Ishikawa (cell line): ENCODE measurements at regions not wholly inside any gene's neighbourhood (a gene's known extent, or its start where the extent isn't known, plus 50 kb on each side); places are given as distances from the start of the nearest gene placed in this dataset.

Source experiments
- CEBPB ChIP-seq: IDR thresholded peaks from 2 replicates; pipeline ENCODE4 v1.6.1; 2012
- CREB1 ChIP-seq: IDR thresholded peaks from 2 replicates; pipeline ENCODE4 v1.6.1; 2012; ENCODE audit warnings: low read depth
- EGR1 ChIP-seq: IDR thresholded peaks from 2 replicates; pipeline ENCODE4 v1.6.1; 2012
- EP300 ChIP-seq: IDR thresholded peaks from 2 replicates; pipeline ENCODE4 v1.6.1; 2012; ENCODE audit warnings: borderline replicate concordance
- FOXM1 ChIP-seq: IDR thresholded peaks from 2 replicates; pipeline ENCODE4 v1.6.1; 2012; ENCODE audit warnings: low read depth, borderline replicate concordance
- NFIC ChIP-seq: IDR thresholded peaks from 2 replicates; pipeline ENCODE4 v1.6.1; 2012
- RAD21 ChIP-seq: IDR thresholded peaks from 2 replicates; pipeline ENCODE4 v1.6.1; 2012; ENCODE audit warnings: low read depth
- REST ChIP-seq: IDR thresholded peaks from 2 replicates; pipeline ENCODE4 v1.6.1; 2012; ENCODE audit warnings: low read depth, mild to moderate bottlenecking
- TAF1 ChIP-seq: IDR thresholded peaks from 2 replicates; pipeline ENCODE4 v1.6.1; 2012; ENCODE audit warnings: low read depth, mild to moderate bottlenecking
- TCF12 ChIP-seq: IDR thresholded peaks from 2 replicates; pipeline ENCODE4 v1.6.1; 2012; ENCODE audit warnings: low read depth
- TEAD4 ChIP-seq: IDR thresholded peaks from 2 replicates; pipeline ENCODE4 v1.6.1; 2012
- USF1 ChIP-seq: IDR thresholded peaks from 2 replicates; pipeline ENCODE4 v1.6.1; 2012
- YY1 ChIP-seq: IDR thresholded peaks from 2 replicates; pipeline ENCODE4 v1.6.1; 2012; ENCODE audit warnings: low read depth
- ZBTB7A ChIP-seq: IDR thresholded peaks from 2 replicates; pipeline ENCODE4 v1.6.1; 2012; ENCODE audit warnings: low read depth
- TF ChIP-seq, protein P1 (sequence below): IDR thresholded peaks from 2 replicates; pipeline ENCODE4 v1.6.1; 2012

DNA sequence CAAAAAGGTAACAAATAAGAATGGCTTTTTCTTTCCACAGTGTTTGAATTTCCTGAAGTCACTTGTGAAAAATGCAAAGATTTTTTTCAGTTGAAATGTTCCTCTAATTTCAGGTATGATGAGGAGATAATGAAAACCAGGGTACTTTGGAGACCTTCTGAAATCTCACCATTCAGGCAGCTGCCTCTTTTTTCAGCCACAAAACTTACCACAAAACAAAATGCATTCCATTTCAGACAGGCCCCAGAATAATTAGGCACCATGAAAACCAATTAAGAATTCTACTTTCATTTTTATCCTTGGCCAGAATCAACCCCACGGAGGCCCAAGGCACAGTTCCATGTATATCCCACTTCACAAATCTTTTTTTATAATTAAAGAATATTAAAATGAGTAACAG lies 880.3 kb upstream of the ACVR2A start:
- no peak for TF ChIP-seq YY1
- TF ChIP-seq TCF12 = no peak
- no peak for TF ChIP-seq REST
- TF ChIP-seq USF1 = no peak
- TF ChIP-seq ZBTB7A = no peak
- no peak for TF ChIP-seq EP300

GRCh38 chr2:146954544-146954943 lies 890.3 kb upstream of the ACVR2A start:
- TF ChIP-seq EGR1 (no peak), NFIC (no peak), TEAD4 (no peak), EP300 (no peak), TAF1 (no peak), CEBPB (no peak), RAD21 (no peak), ZBTB7A (no peak), TCF12 (no peak), CREB1 (no peak), USF1 (no peak), YY1 (no peak), REST (no peak), FOXM1 (no peak)
- TF ChIP-seq, protein P1, sequence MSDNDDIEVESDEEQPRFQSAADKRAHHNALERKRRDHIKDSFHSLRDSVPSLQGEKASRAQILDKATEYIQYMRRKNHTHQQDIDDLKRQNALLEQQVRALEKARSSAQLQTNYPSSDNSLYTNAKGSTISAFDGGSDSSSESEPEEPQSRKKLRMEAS = no peak

DNA sequence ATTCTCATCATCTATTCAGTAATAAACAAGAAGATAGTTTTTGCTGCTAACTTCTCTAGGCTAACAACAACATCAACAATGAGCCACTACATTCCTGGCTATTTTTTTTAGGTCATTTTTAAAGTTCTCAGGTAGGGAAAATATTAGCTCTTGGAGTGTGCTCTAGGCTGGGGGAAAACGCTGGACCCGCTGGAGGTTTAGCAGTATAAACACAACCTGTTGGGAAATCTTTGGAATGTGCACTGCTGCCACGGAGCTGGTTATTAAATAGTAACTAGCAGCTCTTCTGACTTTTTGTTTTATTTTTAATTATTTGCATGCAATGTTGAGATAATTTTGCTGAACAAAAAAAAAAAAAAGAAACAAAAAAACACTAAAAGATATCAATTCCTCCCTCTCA lies 892.1 kb upstream of the ACVR2A start:
- TF ChIP-seq TAF1 (no peak), EP300 (no peak), TCF12 (no peak), YY1 (no peak), NFIC (no peak), TEAD4 (no peak), ZBTB7A (no peak), CREB1 (no peak), USF1 (no peak), REST (no peak), FOXM1 (no peak), EGR1 (no peak), RAD21 (no peak)
- TF ChIP-seq, protein P1 = no peak

- no peak for TF ChIP-seq FOXM1
- TF ChIP-seq EGR1 = no peak
- TF ChIP-seq CREB1 = no peak
- TF ChIP-seq REST = no peak
- no peak for TF ChIP-seq TEAD4
- TF ChIP-seq YY1 = no peak
- no peak for TF ChIP-seq TCF12
- no peak for TF ChIP-seq EP300
- no peak for TF ChIP-seq TAF1
- TF ChIP-seq ZBTB7A = no peak
- TF ChIP-seq, protein P1 = no peak
- no peak for TF ChIP-seq RAD21
- TF ChIP-seq CEBPB = no peak
- no peak for TF ChIP-seq USF1
- TF ChIP-seq NFIC = no peak
Measured at GRCh38 chr2:146950911-146951310, 893.9 kb upstream of the ACVR2A start.
